HG03025 (cell line): ENCODE measurements at regions not wholly inside any gene's neighbourhood (a gene's known extent, or its start where the extent isn't known, plus 50 kb on each side); places are given as distances from the start of the nearest gene placed in this dataset.

Experiments used
- ATAC-seq: cut with Tn5 transposase; IDR thresholded peaks from one replicate; pipeline ENCODE4 v1.9.1; 2021; ENCODE audit warnings: mild to moderate bottlenecking, moderate library complexity; ENCODE audit not compliant: unreplicated experiment, low FRiP score

- no peak for ATAC-seq
These were observed 167.7 kb downstream of the ZFP36L2 start for GRCh38 chr2:43058726-43059110.

DNA sequence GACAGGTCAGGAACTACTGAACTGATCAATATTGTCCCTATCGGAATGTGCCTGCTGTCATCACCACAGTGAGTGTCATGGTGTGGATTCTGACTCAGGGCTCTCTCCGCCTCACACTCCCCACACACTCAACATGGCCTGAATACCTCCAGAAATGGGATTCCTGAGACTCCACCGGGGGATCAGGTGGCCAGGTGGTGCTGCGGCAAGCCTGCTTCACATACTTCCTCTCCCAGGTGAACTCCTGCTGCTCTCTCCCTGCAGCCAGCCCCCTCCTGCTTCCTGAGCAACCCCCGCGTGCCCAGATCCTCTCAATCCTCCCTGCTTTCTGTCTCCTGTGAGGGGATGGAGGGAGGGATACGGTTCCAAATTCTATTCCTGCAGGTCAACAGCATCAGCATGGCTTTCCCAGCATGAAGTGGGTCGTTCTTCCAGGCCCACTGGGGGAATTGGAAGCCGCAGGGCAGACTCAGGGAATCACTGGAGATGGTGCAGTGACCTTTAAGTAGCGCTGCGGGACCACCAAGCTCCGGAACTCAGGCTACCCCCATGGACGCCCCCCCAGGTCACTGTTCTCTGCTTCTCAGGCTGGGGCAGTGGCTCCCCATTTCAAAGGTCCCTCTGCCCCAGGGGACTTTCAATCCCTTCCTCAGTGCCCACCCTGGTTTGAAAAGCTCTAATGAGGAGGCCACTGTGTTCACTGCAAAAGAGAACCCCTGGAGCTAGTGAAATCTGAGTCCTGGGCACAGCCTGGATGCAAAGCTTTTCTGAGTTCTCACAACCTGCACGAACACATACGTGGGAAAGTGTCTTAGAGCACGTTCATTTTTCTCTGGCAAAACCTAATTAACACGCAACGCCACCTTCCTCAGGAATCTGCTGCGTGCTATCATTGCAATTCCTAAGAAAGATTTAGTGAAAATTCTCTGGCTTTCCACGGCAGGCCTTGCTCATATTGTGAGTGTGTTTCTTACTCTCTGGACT, 168.4 kb downstream of the ZFP36L2 start:
- no peak for ATAC-seq

DNA sequence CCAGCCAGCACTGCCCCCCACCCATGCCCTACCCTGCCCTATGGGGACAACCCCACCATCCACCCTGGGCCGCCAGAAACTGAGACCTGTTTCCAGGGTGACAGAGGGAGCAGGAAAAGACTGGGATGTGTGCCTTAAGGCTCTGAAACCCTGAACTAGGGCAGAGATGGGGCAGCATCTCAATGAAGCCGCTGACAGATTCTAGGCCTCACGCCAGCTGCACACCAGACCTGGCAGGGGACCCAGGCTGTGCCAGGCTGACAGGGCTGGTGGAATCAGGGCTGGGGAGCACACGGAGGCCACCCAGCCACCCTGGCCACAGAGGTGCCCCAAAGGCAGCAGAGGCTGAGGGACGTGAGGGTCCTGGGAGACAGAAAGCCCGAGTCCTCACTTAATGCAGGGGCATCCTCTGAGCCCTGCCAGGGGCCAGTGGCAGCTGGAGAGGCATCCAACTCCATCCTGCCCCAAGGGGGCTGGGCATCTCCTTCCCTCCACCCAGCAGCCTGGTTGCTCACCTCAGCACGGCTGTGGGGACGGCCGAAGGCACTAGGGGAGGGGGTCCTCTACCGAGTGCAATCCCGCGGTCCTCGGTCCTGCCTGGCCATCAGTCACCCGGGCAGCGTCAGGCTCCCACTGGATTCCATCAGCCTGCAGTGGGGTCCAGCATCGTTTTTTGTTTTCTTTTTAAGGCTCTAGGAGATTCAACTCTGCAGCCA, 169.2 kb downstream of the ZFP36L2 start:
- ATAC-seq, result no peak

GRCh38 chr2:43055985-43056384, 170.4 kb downstream of the ZFP36L2 start:
- no peak for ATAC-seq

DNA sequence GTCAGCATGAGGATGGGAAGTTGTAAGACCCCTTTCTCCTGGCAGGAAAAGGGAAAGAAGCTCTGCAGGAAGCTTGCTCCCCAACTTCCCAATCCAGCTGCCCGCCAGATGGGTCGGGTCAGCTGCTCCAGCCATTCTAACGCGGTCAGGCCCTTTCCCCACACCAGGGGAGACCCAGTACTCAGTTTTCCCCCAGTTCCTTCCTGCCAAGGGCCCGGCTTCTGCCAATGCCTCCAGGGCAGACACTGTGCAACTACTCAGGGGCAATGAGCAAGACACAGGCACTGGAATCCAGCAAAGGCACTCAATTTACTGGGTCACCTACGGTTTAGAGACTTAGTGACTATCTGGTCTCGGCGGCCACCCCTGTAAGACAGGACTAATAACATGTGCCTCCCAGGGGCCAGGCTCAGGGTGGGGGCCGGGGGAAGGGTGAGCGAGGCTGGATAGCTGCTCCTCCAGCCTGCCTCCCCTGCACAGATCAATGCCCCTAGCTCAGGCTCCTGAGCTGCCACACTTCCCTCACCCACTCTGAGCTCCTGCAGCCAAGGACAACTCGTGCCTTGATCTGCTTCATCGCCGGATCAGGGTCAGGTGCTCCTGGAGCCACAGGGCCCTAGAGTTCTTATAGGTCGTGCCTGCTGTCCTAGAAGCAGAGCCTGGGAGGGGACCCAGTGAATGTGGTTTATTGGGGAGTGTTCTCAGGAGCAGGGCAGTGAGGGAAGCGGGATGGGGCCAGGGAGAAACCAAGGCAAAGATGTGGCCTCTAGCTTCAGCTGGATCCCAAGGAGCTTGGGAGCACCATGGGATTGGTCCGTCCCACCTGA, 171.1 kb downstream of the ZFP36L2 start:
- ATAC-seq, result no peak

DNA sequence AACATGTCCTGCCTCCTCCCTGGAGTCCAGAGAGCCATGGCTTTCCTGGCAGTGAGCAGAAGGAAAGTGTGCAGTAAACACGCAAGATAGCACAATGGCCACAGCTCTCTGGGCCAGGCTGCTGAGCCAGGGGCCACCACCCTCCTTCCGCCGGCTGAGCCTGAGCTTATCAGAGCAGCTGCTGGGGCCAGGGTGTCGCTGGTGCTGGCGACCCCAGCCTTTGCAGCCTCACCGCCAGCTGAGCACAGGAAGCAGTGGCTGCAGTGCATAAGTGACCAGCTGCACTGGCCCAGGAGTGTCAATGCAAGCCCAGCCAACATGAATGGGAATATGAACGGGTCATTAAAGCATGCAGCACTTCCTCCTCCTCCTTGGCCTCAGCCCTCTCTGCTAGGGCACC, 172.0 kb downstream of the ZFP36L2 start:
- no peak for ATAC-seq

- no peak for ATAC-seq
These were observed 173.5 kb downstream of the ZFP36L2 start for GRCh38 chr2:43052944-43053306.

DNA sequence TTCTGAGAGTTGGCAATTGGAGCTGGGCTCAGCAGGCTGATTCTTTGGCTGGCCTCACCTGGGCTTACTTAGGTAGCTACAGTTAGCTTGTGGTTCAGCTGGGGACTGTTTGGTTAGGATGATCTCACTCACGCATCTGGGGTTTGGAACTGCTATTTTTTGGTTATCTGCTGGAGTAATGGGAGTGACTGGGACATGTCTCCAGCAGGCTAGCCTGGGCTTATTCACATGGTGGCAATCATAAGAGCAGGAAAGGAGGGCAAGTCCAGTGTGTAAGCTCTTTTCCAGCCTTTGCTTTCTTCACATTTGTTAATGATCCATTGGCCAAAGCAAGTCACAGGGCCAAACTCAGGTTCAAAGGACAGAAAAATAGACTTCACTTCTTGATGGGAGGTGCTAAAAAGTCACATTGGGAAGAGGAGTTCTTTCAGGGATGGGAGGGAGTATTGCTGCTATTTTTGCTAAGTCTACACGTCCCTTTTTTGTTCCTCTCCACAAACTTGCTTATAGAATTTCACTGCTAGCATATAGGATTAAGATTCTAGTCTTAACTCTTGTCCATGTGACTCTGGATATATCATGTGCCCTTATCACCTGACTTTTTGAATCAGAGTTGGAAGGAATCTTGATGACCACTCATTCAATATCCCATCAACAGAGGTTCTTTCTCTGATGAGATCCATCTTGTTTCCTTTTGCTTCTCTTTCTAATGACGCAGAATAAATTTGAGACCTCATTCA, 174.0 kb downstream of the ZFP36L2 start:
- no peak for ATAC-seq

- no peak for ATAC-seq
These were observed 175.1 kb downstream of the ZFP36L2 start for GRCh38 chr2:43051338-43051737.

DNA sequence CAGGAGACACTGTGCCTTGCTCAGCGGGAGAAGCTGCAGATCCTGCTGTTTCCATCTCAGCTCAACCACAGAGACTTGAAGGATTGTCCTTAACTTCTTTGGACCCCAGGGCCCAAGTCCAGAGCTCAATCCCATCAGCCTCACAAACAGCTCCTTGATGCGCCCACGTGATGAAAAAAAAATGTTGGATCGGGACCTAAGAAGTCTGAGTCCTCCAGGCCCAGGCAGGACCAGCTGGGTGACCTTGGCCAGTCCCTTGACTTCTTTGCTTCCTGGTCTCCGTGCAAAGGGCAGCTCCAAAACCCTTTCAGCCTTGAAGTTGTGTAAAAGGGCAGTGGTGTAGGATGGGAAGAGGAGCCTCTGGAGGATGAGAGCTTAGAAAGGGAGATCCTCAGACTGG, 175.5 kb downstream of the ZFP36L2 start:
- ATAC-seq, result no peak

DNA sequence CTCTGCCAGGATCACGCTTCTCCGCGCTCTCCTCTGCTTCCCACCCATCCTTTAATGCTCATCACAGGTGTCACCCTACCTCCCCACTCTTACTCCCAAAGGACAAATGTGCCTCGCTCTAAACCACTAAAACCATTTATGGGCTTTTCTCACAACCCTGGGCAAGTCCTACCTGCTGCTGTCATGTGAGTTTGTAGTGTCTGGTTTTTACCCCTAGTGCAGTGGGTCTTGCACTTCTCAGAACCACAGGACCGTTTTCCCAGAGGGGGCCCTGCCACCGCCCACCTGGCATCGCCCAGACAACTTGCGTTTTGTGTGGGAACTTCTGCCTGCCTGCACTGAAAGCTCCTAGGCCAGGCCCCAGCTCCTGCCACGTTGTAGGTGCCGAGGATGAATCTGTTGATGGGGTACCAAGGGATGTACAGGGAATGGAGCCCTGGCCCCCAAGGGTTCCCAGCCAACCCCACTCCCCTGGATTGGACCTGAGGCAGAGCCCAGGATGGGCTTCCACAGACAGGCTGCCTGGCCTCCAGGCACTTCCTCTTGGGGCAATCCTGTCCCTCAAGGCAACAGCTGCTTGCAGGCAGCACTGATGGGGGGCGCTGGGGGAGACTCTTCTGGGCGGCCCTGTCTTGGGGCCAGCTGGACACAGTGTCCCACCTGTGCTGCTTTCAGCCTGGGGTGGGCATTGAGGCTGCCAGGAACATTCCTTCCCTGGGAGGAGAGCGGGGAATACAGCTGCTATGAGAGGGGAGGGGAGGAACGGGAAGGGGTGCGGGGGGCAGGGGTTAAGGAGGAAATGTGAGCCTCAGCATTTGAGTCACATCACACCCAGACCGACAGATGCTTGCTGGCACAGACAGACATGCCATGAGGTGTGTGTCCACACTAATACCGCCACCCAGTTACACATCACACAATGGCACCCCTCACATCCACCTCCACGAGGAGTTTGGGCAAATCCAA, 176.3 kb downstream of the ZFP36L2 start:
- no peak for ATAC-seq

- ATAC-seq, result no peak
These were observed 179.1 kb downstream of the ZFP36L2 start for GRCh38 chr2:43047187-43047780.

DNA sequence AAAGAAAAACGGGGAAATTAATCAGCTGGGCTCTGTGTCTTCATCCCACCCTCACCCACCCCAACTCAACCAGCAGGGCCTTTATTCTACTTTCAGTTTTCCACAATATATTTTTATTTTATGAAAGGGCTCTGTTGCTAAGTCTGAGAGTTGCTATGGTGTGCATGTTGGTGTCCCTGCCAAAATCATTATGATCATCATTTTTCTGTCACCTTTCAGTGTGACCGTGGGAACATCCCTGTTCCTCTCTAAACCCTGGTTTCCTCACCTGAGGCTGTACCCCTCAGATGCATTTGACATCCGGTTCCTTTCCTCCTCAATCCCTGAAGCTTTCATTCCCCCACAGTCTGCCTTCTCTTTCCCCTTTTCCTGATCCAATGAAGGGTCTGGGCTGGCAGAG, 180.5 kb downstream of the ZFP36L2 start:
- no peak for ATAC-seq

- no peak for ATAC-seq
These were observed 182.2 kb downstream of the ZFP36L2 start for GRCh38 chr2:43044093-43044681.

- ATAC-seq, result no peak
These were observed 182.9 kb downstream of the ZFP36L2 start for GRCh38 chr2:43043553-43043870.

- ATAC-seq, result no peak
These were observed 184.6 kb downstream of the ZFP36L2 start for GRCh38 chr2:43041661-43042360.

- no peak for ATAC-seq
These were observed 185.2 kb downstream of the ZFP36L2 start for GRCh38 chr2:43041173-43041591.
